Endodermal cell (in vitro differentiated cells): ENCODE measurements at regions not wholly inside any gene's neighbourhood (a gene's known extent, or its start where the extent isn't known, plus 50 kb on each side); places are given as distances from the start of the nearest gene placed in this dataset.

Source experiments
- DNase-seq: peaks from one replicate; pipeline ENCODE4 v3.0.0-alpha.2; 2017
- H3K27ac ChIP-seq: 2 replicates; pipeline ENCODE4 v1.5.1; 2013; ENCODE audit warnings: mild to moderate bottlenecking, low read depth, low read length, moderate library complexity
- H3K27me3 ChIP-seq: 2 replicates; pipeline ENCODE4 v1.6.1; 2013; ENCODE audit warnings: mild to moderate bottlenecking, low read length, moderate library complexity; ENCODE audit not compliant: insufficient read depth, control insufficient read depth, poor library complexity, severe bottlenecking
- H3K36me3 ChIP-seq: 2 replicates; pipeline ENCODE4 v1.7.0; 2013; ENCODE audit warnings: mild to moderate bottlenecking, low read length, moderate library complexity; ENCODE audit not compliant: control insufficient read depth, insufficient read depth
- H3K4me1 ChIP-seq: one replicate; pipeline ENCODE4 v1.7.0; 2013; ENCODE audit warnings: low read length; ENCODE audit not compliant: control insufficient read depth, insufficient read depth
- H3K4me3 ChIP-seq: 2 replicates; pipeline ENCODE4 v1.5.1; 2013; ENCODE audit warnings: mild to moderate bottlenecking, low read length, moderate library complexity
- H3K9ac ChIP-seq: 2 replicates; pipeline ENCODE4 v1.6.1; 2013; ENCODE audit warnings: mild to moderate bottlenecking, low read length, moderate library complexity; ENCODE audit not compliant: poor library complexity, severe bottlenecking; ENCODE audit errors: extremely low read depth
- H3K9me3 ChIP-seq: 2 replicates; pipeline ENCODE4 v1.6.1; 2013; ENCODE audit warnings: mild to moderate bottlenecking, low read length, moderate library complexity; ENCODE audit not compliant: control insufficient read depth
- H3K27ac Mint-ChIP-seq: 2 replicates; pipeline ENCODE4 v1.8.0; 2020; ENCODE audit warnings: mixed read lengths
- H3K27me3 Mint-ChIP-seq: 2 replicates; pipeline ENCODE4 v1.8.0; 2021; ENCODE audit warnings: mild to moderate bottlenecking, mixed read lengths; ENCODE audit not compliant: insufficient read depth
- H3K36me3 Mint-ChIP-seq: 2 replicates; pipeline ENCODE4 v1.8.0; 2020; ENCODE audit warnings: low read depth, mixed read lengths
- H3K4me1 Mint-ChIP-seq: 2 replicates; pipeline ENCODE4 v1.8.0; 2020; ENCODE audit warnings: mixed read lengths
- H3K4me3 Mint-ChIP-seq: 2 replicates; pipeline ENCODE4 v1.8.0; 2020; ENCODE audit warnings: mild to moderate bottlenecking, moderate library complexity, mixed read lengths
- H3K9me3 Mint-ChIP-seq: 2 replicates; pipeline ENCODE4 v1.8.0; 2020; ENCODE audit warnings: mild to moderate bottlenecking, mixed read lengths
- CTCF ChIP-seq: fragments of 200-600 bp; sonication (generic); conservative IDR thresholded peaks from 2 replicates; pipeline ENCODE4 v1.5.0; 2021; ENCODE audit warnings: antibody characterized with exemption, mild to moderate bottlenecking
- WGBS, 2 experiments: methylation state at CpG; one replicate each; pipeline versions ENCODE4 v1.1.5 to v1.1.7; 2013; ENCODE audit warnings: missing lambda C conversion rate in 2 of 2, mixed read lengths in 1 of 2; ENCODE audit not compliant: insufficient coverage in 1 of 2, insufficient read length in 1 of 2; 5-methylcytosine and 5-hydroxymethylcytosine counted together

- Histone ChIP-seq H3K36me3 (no peaks in the 10 kb centered on the region), H3K9ac (no peak overlapping the region), H3K27me3 (no peaks in the 10 kb centered on the region), H3K4me3 (no peak overlapping the region), H3K4me1 (no peaks in the 10 kb centered on the region), H3K9me3 (no peaks in the 10 kb centered on the region), H3K27ac (no peak overlapping the region)
- Mint-ChIP-seq H3K27me3 (no peaks in the 10 kb centered on the region), H3K4me3 (no peak overlapping the region), H3K4me1 (no peaks in the 10 kb centered on the region), H3K9me3 (peaks cover 27% of the 10 kb centered on the region), H3K27ac (no peak overlapping the region), H3K36me3 (peaks cover 1% of the 10 kb centered on the region)
- DNase-seq = no peak
- no peak for TF ChIP-seq CTCF
Observed at GRCh38 chr17:55865072-55865762, 114.4 kb downstream of the PCTP start.

GRCh38 chr17:55870044-55870443 lies 119.2 kb downstream of the PCTP start:
- Histone ChIP-seq H3K27ac (no peak overlapping the region), H3K4me1 (no peaks in the 10 kb centered on the region), H3K9me3 (no peaks in the 10 kb centered on the region), H3K9ac (no peak overlapping the region), H3K4me3 (no peak overlapping the region), H3K27me3 (no peaks in the 10 kb centered on the region), H3K36me3 (no peaks in the 10 kb centered on the region)
- TF ChIP-seq CTCF = no peak
- Mint-ChIP-seq H3K4me3 (no peak overlapping the region), H3K27me3 (no peaks in the 10 kb centered on the region), H3K4me1 (no peaks in the 10 kb centered on the region), H3K27ac (no peak overlapping the region), H3K9me3 (peaks cover 27% of the 10 kb centered on the region), H3K36me3 (peaks cover 1% of the 10 kb centered on the region)
- peak; percentile 60 for DNase-seq

- no peak overlapping the region for H3K4me3 ChIP-seq
- DNase-seq = no peak
- no peak overlapping the region for H3K27ac Mint-ChIP-seq
- TF ChIP-seq CTCF = no peak
- H3K27me3 ChIP-seq = no peaks in the 10 kb centered on the region
- no peaks in the 10 kb centered on the region for H3K4me1 Mint-ChIP-seq
- H3K9me3 ChIP-seq = no peaks in the 10 kb centered on the region
- H3K27me3 Mint-ChIP-seq = no peaks in the 10 kb centered on the region
- peaks cover 1% of the 10 kb centered on the region for H3K36me3 Mint-ChIP-seq
- no peaks in the 10 kb centered on the region for H3K4me1 ChIP-seq
- no peak overlapping the region for H3K27ac ChIP-seq
- peaks cover 18% of the 10 kb centered on the region for H3K9me3 Mint-ChIP-seq
- no peak overlapping the region for H3K4me3 Mint-ChIP-seq
- no peak overlapping the region for H3K9ac ChIP-seq
- no peaks in the 10 kb centered on the region for H3K36me3 ChIP-seq
- WGBS, 2 experiments = 92 to 100% methylated on average over 3 of the region's 3 CpGs
Observed at GRCh38 chr17:55872374-55872773, 121.5 kb downstream of the PCTP start.
